ENCODE measurements at regions not wholly inside any gene's neighbourhood (a gene's known extent, or its start where the extent isn't known, plus 50 kb on each side); places are given as distances from the start of the nearest gene placed in this dataset.

DNA sequence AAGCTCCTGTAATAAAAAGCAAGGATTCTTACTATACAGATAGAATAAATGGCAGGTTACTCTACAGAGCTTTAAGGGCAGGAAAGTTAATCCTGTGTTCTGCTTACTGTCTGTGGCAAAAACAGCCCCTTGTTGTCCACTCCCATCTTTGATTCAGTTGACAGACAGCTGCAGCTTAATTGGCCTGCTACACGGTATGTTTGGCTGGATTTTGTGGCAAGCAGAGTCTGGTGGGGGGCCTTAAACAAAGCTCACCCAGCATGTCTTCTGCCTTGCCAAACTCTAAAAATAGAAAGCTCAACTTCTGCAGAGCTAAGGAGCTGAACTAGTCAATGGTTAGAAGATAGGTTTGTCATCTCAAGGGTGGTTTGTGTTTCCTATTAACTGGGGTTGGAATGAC lies 407.2 kb downstream of the HLX start:
- TF ChIP-seq, protein P1, sequence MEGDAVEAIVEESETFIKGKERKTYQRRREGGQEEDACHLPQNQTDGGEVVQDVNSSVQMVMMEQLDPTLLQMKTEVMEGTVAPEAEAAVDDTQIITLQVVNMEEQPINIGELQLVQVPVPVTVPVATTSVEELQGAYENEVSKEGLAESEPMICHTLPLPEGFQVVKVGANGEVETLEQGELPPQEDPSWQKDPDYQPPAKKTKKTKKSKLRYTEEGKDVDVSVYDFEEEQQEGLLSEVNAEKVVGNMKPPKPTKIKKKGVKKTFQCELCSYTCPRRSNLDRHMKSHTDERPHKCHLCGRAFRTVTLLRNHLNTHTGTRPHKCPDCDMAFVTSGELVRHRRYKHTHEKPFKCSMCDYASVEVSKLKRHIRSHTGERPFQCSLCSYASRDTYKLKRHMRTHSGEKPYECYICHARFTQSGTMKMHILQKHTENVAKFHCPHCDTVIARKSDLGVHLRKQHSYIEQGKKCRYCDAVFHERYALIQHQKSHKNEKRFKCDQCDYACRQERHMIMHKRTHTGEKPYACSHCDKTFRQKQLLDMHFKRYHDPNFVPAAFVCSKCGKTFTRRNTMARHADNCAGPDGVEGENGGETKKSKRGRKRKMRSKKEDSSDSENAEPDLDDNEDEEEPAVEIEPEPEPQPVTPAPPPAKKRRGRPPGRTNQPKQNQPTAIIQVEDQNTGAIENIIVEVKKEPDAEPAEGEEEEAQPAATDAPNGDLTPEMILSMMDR (IDR thresholded peaks at IDR 0.05): no peak
- no peak for TF ChIP-seq ZFX (IDR thresholded peaks at IDR 0.05; ENCODE audit: borderline replicate concordance)
- H3K27ac ChIP-seq: no peak overlapping the region

DNA sequence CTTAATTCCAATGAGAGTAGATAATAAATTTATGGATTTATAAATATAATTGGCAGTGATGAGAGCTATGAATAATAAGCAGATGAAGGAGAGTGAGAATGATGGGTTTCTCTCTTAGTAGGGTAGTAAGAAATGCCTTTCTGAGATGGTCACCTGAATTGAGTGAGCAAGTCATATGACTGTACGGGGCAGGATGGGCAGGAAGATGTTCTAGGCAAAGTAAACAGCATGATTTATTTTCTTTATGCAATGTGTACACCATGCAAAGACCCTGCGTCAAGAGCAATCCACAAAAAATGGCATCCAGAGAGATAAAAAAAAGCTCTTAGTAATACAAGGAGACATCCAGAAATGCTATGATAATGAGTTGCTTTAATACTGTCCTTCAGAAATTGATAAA lies 409.9 kb downstream of the HLX start:
- TF ChIP-seq, protein P1 (IDR thresholded peaks at IDR 0.05): no peak
- no peak for TF ChIP-seq ZFX (IDR thresholded peaks at IDR 0.05; ENCODE audit: borderline replicate concordance)
- no peak overlapping the region for H3K27ac ChIP-seq

DNA sequence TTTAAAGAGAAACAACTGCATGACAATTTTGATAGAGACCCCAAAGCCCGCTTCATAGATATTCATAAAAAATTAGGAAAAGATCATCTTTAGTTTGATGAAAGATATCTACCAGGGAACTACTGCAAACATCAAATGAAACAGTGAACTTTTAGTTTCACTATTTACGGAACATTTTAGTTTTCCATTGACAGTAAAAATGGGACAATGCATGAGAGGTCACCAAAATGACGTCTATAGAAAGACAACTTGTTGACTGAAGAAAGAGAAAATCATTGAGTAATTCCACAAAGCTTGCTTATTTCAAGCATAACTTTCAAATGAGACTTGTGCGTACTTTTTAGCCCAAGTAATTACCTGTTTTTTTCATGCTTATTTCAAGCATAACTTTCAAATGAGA lies 411.4 kb downstream of the HLX start:
- TF ChIP-seq ZFX (IDR thresholded peaks at IDR 0.05; ENCODE audit: borderline replicate concordance): no peak
- TF ChIP-seq, protein P1 (IDR thresholded peaks at IDR 0.05): no peak
- H3K27ac ChIP-seq: no peak overlapping the region

DNA sequence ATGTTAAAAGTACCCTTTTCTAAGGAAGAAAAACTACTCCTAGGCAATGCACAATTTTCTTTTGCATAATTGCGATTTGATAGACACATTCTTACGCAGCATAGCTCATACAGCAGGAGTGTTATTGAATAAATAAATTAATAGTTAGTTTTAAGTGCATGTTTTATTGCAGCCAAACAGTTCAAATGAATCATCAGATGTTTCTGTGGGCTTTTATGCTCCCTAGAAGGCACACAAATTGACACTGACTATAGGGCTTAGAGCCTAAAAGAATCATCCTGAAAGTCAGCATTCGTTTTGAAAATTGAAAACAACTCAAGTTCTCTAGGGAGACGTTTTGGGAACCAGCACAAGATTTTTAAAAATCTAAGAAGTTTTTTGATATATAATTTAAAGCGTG lies 411.9 kb downstream of the HLX start:
- TF ChIP-seq ZFX (IDR thresholded peaks at IDR 0.05; ENCODE audit: borderline replicate concordance): no peak
- TF ChIP-seq, protein P1 (IDR thresholded peaks at IDR 0.05): no peak
- H3K27ac ChIP-seq: no peak overlapping the region

DNA sequence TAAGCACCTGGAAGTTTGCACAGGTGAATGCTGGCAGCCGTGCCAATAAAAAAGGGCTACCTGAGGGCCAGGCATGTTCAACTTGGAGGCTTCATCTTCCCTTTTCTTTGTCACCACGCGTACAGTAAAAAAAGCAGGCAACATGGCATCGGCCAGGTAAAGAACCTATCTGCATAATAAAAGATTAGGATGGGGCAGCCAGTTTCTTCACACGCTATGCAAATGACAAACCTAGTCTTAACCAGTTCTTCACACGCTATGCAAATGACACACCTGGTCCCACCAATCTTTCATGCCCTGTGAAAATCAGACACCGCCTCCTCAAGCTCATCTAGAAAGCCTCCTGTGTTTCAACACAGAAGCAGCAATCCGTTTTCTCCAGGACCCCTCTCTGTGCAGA lies 413.4 kb downstream of the HLX start:
- TF ChIP-seq, protein P1 (IDR thresholded peaks at IDR 0.05): no peak
- no peak for TF ChIP-seq ZFX (IDR thresholded peaks at IDR 0.05; ENCODE audit: borderline replicate concordance)
- no peak overlapping the region for H3K27ac ChIP-seq

DNA sequence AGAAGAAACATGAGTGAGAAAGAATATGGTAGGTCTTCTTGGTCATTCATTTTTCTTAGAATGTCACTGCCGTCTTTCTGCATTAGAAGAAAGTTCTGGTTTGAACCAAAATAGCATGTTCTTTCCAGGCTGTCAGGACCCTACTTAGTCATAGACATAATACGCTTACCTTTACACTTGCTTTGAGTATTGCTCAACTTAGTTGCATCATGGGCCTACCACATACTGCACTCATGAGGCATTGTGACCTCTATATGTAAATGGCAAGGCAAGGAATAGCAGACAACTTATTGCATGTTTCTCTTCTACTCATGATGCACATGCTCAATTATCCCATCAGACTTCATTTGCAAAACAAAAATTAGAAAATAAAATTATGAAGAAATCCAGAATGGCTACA lies 415.0 kb downstream of the HLX start:
- TF ChIP-seq, protein P1 (IDR thresholded peaks at IDR 0.05): no peak
- TF ChIP-seq ZFX (IDR thresholded peaks at IDR 0.05; ENCODE audit: borderline replicate concordance): no peak

DNA sequence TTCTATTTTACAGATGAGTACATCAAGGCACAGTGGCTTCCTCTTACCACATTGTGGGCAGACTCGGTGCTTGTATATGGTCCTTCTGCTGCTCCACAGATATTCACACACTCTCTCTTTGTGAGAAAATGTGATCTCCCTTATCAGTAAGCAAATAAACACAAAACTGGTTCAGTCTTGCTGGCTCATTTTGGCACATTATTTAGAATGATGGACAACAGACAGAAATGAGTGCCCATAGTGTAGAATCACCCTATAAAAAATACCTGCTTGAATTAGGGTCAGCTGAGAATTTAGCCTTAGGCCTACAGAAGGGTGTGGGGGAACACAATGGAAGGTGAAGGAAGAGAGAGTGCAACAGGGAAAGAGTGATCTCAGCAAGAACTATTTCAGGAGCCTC lies 423.1 kb downstream of the HLX start:
- no peak overlapping the region for H3K27ac ChIP-seq
- TF ChIP-seq ZFX (IDR thresholded peaks at IDR 0.05; ENCODE audit: borderline replicate concordance): no peak

More for the DNA sequence above, 415.0 kb downstream of the HLX start:
- no peak overlapping the region for H3K27ac ChIP-seq

DNA sequence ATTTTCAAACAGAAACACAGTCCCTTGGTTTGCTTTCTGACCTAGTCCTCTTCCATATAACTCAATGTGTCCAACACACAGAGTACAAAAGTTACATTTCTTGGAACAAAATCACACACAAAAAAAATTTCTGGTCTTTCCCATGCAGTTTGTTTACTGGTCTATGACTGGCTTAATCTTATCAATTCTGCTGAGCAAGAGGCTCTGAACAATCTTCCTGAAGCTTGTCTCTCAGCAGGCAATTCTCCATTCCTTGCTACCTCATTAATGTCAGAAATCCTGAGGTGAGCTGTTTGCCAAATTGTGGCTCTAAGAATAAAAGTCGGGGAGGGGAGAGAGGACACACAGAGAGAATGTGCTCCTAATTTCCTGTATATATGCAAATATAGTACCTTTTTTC lies 423.6 kb downstream of the HLX start:
- no peak overlapping the region for H3K27ac ChIP-seq
- no peak for TF ChIP-seq ZFX (IDR thresholded peaks at IDR 0.05; ENCODE audit: borderline replicate concordance)
- TF ChIP-seq, protein P1 (IDR thresholded peaks at IDR 0.05): no peak
